ENCODE measurements at regions not wholly inside any gene's neighbourhood (a gene's known extent, or its start where the extent isn't known, plus 50 kb on each side); places are given as distances from the start of the nearest gene placed in this dataset.

- Histone ChIP-seq H3K4me1 (peaks cover 0 to 33% (median 5%) of the 10 kb centered on the region in 3 donors), H3K36me3 (no peaks in the 10 kb centered on the region), H3K4me3 (no peak overlapping the region), H3K27ac (peak overlapping the region; percentile 43 to 75 (median 72)), H3K27me3 (no peaks in the 10 kb centered on the region), H3K9me3 (no peaks in the 10 kb centered on the region)
- ATAC-seq: peak; percentile 68
- TF ChIP-seq POLR2AphosphoS5 (IDR thresholded peaks at IDR 0.05): peak; percentile 42
- no peak for TF ChIP-seq CTCF (IDR thresholded peaks at IDR 0.05)
- 21 to 28% methylated on average over 5 of the region's 7 CpGs for WGBS, 2 donors (ENCODE audit: low coverage in 1 of 2)
These were observed 129.1 kb downstream of the MACROH2A1 start for GRCh38 chr5:135269931-135270421.

GRCh38 chr5:135269199-135269598 is 129.8 kb downstream of the MACROH2A1 start:
- H3K4me3 ChIP-seq: no peak overlapping the region
- no peaks in the 10 kb centered on the region for H3K9me3 ChIP-seq
- peaks cover 0 to 41% (median 7%) of the 10 kb centered on the region in 3 donors for H3K4me1 ChIP-seq
- no peak for TF ChIP-seq EP300 (IDR thresholded peaks at IDR 0.05)
- TF ChIP-seq POLR2AphosphoS5 (IDR thresholded peaks at IDR 0.05): no peak
- TF ChIP-seq CTCF (IDR thresholded peaks at IDR 0.05): no peak
- TF ChIP-seq POLR2A (IDR thresholded peaks at IDR 0.05): no peak
- H3K27me3 ChIP-seq: no peaks in the 10 kb centered on the region
- peak overlapping the region; percentile 43 to 75 (median 72) for H3K27ac ChIP-seq
- no peak for ATAC-seq
- H3K36me3 ChIP-seq: no peaks in the 10 kb centered on the region
- 74 to 86% methylated on average over 2 of the region's 2 CpGs for WGBS, 2 donors (ENCODE audit: low coverage in 1 of 2)

GRCh38 chr5:135266975-135267374 is 132.1 kb downstream of the MACROH2A1 start:
- Histone ChIP-seq H3K27ac (no peak overlapping the region), H3K9me3 (no peaks in the 10 kb centered on the region), H3K4me1 (peaks cover 0 to 50% (median 8%) of the 10 kb centered on the region in 3 donors), H3K27me3 (no peaks in the 10 kb centered on the region), H3K4me3 (no peak overlapping the region), H3K36me3 (no peaks in the 10 kb centered on the region)
- 30 to 60% methylated on average over 1 to 2 of the region's 5 CpGs for WGBS, 2 donors (ENCODE audit: low coverage in 1 of 2)
- TF ChIP-seq POLR2A (IDR thresholded peaks at IDR 0.05) (no peak), POLR2AphosphoS5 (IDR thresholded peaks at IDR 0.05) (no peak), EP300 (IDR thresholded peaks at IDR 0.05) (no peak), CTCF (IDR thresholded peaks at IDR 0.05) (no peak)
- no peak for ATAC-seq

- Histone ChIP-seq H3K27me3 (no peaks in the 10 kb centered on the region), H3K27ac (no peak overlapping the region), H3K36me3 (no peaks in the 10 kb centered on the region), H3K4me1 (peaks cover 0 to 50% (median 8%) of the 10 kb centered on the region in 3 donors), H3K4me3 (no peak overlapping the region), H3K9me3 (no peaks in the 10 kb centered on the region)
- TF ChIP-seq POLR2A (IDR thresholded peaks at IDR 0.05) (no peak), CTCF (IDR thresholded peaks at IDR 0.05) (no peak), POLR2AphosphoS5 (IDR thresholded peaks at IDR 0.05) (no peak), EP300 (IDR thresholded peaks at IDR 0.05) (no peak)
- no peak for ATAC-seq
- WGBS, 2 donors (ENCODE audit: low coverage in 1 of 2): 67 to 86% methylated on average over 1 to 5 of the region's 6 CpGs
These were observed 132.8 kb downstream of the MACROH2A1 start for GRCh38 chr5:135266303-135266635.

GRCh38 chr5:135265497-135266302 is 133.3 kb downstream of the MACROH2A1 start:
- TF ChIP-seq POLR2AphosphoS5 (IDR thresholded peaks at IDR 0.05) (peak; percentile 25), EP300 (IDR thresholded peaks at IDR 0.05) (no peak)
- 67 to 80% methylated on average over 8 to 12 of the region's 13 CpGs for WGBS, 2 donors (ENCODE audit: low coverage in 1 of 2)
- Histone ChIP-seq H3K27ac (peak overlapping the region in 1 of 4 donors; percentile 25), H3K27me3 (no peaks in the 10 kb centered on the region), H3K4me3 (no peak overlapping the region), H3K9me3 (no peaks in the 10 kb centered on the region), H3K4me1 (peaks cover 0 to 47% (median 8%) of the 10 kb centered on the region in 3 donors), H3K36me3 (no peaks in the 10 kb centered on the region)
- ATAC-seq: no peak

Data from gastroesophageal sphincter (tissue), 4 donors.